NT2/D1 (cell line): ENCODE measurements at regions not wholly inside any gene's neighbourhood (a gene's known extent, or its start where the extent isn't known, plus 50 kb on each side); places are given as distances from the start of the nearest gene placed in this dataset.

Experiments
- SUZ12 ChIP-seq: IDR thresholded peaks from 2 replicates; pipeline ENCODE4 v1.6.1; 2011; ENCODE audit not compliant: insufficient read length, insufficient read depth; ENCODE audit errors: extremely low read depth
- YY1 ChIP-seq: IDR thresholded peaks from 2 replicates; pipeline ENCODE4 v1.6.1; 2011; ENCODE audit not compliant: insufficient read length, insufficient read depth
- ZNF274 ChIP-seq: IDR thresholded peaks from 2 replicates; pipeline ENCODE4 v1.6.1; 2011; ENCODE audit warnings: mild to moderate bottlenecking, low read depth, low read length

- TF ChIP-seq SUZ12 (no peak), YY1 (no peak), ZNF274 (no peak)
Observed at GRCh38 chr3:11717768-11718636, 74.3 kb upstream of the VGLL4 start.
